ENCODE measurements at regions not wholly inside any gene's neighbourhood (a gene's known extent, or its start where the extent isn't known, plus 50 kb on each side); places are given as distances from the start of the nearest gene placed in this dataset.

DNA sequence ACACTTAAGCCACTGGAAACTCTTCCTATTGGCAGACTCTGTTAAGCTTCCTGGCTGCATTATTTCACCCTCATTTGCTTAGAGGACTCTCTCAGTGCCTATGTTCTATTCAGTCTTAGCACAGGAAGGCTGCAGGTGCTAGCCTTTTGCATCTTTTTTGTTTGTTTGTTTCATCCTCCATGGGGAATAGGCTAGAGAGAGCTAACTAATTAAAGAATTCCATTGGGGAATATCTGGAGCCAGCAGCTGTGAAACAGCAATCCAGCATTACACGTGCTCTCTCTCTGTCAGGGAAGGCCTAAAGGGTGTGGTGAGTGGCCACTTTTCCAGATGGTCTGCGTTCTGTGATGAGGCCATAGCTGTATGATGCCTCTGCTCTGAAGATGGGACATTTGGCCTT is 633.6 kb downstream of the SPRY1 start:
- no peak for TF ChIP-seq POLR2AphosphoS5 (IDR thresholded peaks at IDR 0.05)
- no peak for TF ChIP-seq POLR2A (IDR thresholded peaks at IDR 0.05)
- TF ChIP-seq, protein P1, sequence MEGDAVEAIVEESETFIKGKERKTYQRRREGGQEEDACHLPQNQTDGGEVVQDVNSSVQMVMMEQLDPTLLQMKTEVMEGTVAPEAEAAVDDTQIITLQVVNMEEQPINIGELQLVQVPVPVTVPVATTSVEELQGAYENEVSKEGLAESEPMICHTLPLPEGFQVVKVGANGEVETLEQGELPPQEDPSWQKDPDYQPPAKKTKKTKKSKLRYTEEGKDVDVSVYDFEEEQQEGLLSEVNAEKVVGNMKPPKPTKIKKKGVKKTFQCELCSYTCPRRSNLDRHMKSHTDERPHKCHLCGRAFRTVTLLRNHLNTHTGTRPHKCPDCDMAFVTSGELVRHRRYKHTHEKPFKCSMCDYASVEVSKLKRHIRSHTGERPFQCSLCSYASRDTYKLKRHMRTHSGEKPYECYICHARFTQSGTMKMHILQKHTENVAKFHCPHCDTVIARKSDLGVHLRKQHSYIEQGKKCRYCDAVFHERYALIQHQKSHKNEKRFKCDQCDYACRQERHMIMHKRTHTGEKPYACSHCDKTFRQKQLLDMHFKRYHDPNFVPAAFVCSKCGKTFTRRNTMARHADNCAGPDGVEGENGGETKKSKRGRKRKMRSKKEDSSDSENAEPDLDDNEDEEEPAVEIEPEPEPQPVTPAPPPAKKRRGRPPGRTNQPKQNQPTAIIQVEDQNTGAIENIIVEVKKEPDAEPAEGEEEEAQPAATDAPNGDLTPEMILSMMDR (IDR thresholded peaks at IDR 0.05) = no peak
- TF ChIP-seq EP300 (IDR thresholded peaks at IDR 0.05) = no peak

Data from upper lobe of left lung (tissue), 4 donors.